ENCODE measurements at regions not wholly inside any gene's neighbourhood (a gene's known extent, or its start where the extent isn't known, plus 50 kb on each side); places are given as distances from the start of the nearest gene placed in this dataset.

DNA sequence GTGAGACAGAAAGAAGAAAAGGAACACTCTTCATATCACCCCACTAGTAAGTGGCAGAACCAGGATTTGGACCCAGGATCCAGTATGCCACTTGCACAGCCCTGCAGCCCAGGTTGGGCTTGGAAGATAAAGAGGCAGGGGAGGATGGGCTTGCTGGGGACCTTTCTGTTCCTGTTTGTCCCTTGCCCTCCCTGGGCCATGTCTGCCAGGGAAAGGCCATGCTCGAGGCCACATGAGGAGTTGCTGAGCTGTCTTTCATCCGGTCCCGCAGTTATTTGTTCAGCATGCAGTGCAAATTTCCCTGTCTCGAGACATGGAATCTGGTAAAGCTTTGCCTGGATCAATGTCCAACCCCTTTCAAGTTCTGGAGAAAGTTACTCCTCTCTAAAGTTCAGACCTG, 116.0 kb upstream of the MRPS22 start:
- TF ChIP-seq REST (IDR thresholded peaks at IDR 0.05; ENCODE audit: insufficient read depth in 1 of 2, low read depth in 2 of 2, low read length in 2 of 2) (no peak), FOXP2 (optimal IDR thresholded peaks at IDR 0.05; ENCODE audit: borderline replicate concordance, extremely low read depth, extremely low read length, insufficient read depth) (no peak), SIN3A (IDR thresholded peaks at IDR 0.05; ENCODE audit: borderline replicate concordance, insufficient read depth, low read length) (no peak), POLR2AphosphoS5 (IDR thresholded peaks at IDR 0.05; ENCODE audit: low read depth, low read length) (no peak), TAF1 (IDR thresholded peaks at IDR 0.05; ENCODE audit: borderline replicate concordance, insufficient read depth, low read length) (no peak)
